NK-92 (cell line): ENCODE measurements at regions not wholly inside any gene's neighbourhood (a gene's known extent, or its start where the extent isn't known, plus 50 kb on each side); places are given as distances from the start of the nearest gene placed in this dataset.
A peak's percentile ranks its signal among the peaks of the same experiment; 100 is the strongest.
"Not testable (repeated sequence)": the region's sequence is repeated elsewhere in the genome, so short reads cannot be mapped to it uniquely, and the experiment has no call there.

ENCODE experiments used
- DNase-seq: peaks from one replicate; lab custom pipeline; 2025; ENCODE audit not compliant: unreplicated experiment; lab: John Stamatoyannopoulos, UW

DNA sequence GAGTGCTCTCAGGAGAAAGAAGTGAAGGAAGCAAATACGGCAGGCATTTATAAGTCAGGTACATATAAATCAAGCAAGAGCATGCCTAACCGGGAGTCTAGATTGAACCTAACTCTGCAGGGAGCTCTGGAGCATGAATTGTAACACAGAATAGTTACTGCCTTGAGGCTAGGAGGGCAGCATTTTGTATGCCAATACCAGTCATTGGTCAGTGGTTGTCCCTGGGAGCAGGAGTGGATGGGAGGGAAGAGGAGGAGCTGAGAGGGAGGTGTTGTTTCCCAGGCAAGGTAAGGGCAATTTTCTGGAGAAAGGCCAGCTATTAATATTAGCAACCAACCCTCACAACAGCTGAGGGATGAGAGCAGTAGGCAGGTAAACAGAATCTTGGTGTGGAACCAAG is 224.7 kb upstream of the DCAF8L1 start:
- DNase-seq, result peak; percentile 1

GRCh38 chrX:28205126-28205525 is 223.9 kb upstream of the DCAF8L1 start:
- DNase-seq, result no peak

DNA sequence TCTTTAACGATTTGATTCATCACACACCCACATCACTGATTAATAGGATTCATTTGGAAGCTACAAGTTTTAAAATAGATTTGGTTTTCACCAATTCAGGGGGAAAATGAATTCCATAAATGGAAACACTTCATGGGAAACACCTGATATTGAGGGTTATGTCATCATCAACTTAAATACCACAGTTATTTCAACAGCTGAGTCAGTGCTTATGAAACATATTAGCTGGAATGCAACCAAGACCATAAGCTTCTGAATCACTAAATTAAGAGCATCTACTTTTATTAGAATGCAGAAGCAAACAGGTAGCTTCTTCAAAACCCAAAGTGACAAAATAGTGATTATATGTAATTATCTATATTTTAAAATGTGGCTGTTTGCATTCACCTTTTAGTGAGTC is 207.8 kb upstream of the DCAF8L1 start:
- no peak for DNase-seq

DNA sequence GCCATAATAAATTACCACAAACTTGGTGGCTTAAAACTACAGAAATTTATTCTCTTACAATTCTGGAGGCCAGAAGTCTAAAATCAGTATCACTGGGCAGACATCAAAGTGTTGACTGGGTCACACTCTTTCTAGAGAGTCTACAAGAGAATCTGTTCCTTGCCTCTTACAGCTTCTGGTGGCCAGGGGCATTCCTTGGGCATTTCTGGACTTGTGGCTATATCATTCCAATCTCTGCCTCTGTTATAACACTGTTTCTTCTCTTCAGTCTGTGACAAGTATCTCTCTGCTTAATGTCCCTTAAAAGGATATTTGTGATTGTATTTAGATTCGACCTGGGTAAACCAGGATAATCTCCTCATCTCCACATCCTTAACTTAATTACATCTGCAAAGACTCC is 207.3 kb upstream of the DCAF8L1 start:
- no peak for DNase-seq

DNA sequence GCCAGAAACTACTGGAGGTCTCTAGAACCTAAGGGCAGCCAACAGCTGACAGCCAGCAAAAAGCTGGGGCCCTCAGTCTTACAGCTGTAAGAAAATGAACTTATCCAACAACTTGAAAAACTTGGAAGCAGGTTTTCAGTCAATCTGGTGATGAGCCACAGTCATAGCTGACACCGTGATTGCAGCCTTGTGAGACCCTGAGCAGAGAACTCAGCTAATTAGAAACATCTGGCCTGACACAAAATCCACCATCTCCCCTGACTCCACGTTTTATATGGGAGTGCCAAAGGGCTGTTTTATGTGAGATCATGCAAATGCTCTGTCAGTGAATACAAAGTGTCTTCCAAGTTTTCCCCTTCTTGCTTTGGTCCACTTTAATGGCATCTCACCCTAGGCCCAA is 198.8 kb upstream of the DCAF8L1 start:
- no peak for DNase-seq

DNA sequence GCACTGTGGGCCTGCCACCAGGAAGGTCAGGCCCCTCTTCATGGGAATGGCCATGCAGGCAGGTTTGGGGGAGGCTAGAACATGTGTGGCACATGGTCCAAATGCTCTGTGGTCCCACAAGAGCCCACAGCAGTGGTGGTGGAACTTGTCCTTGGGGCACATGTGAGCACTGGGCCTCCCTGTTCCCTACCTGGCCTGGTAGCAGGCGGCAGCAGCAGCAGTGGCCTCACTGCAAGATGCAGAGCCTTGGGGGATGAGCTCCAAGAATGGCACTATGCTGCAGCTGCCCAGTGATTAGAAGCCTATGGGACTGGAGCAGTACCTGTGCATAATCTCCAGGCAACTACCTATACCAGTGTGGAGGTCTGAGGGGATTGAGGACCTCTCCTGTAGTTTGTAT is 197.0 kb upstream of the DCAF8L1 start:
- no peak for DNase-seq

- no peak for DNase-seq
Measured at GRCh38 chrX:28177202-28177601, 196.0 kb upstream of the DCAF8L1 start.

DNA sequence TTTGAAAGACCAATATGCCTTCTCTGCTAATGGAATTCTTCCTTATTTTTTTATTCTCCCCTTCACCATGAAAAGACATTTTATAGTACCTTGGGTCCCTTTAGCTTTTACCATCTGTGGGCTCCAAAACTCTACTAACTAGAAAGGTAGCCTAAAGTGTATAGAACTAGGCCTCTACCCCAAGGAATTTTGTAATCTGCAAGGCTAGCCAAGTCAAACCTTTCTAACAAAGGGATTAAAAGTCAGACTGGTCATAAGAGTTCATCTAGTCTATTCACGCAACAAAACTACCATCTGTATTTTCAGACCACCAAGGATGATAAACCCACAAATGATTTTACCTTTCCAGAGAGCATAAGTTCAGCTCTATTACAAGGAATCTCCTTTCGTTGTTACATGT is 189.5 kb upstream of the DCAF8L1 start:
- DNase-seq, result no peak

- DNase-seq, result no peak
Measured at GRCh38 chrX:28158019-28158777, 176.9 kb upstream of the DCAF8L1 start.

DNA sequence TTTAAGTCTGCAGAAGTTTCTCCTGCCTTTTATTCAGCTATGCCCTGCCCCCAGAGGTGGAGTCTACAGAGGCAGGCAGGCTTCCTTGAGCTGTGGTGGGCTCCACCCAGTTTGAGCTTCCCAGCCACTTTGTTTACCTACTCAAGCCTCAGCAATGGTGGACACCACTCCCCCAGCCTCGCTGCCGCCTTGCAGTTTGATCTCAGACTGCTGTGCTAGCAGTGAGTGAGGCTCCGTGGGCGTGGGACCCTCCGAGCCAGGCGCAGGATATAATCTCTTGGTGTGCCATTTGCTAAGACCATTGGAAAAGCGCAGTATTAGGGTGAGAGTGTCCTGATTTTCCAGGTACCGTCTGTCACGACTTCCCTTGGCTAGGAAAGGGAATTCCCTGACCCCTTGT is 171.0 kb upstream of the DCAF8L1 start:
- not testable (repeated sequence) for DNase-seq

- no peak for DNase-seq
Measured at GRCh38 chrX:28135378-28136047, 154.3 kb upstream of the DCAF8L1 start.

DNA sequence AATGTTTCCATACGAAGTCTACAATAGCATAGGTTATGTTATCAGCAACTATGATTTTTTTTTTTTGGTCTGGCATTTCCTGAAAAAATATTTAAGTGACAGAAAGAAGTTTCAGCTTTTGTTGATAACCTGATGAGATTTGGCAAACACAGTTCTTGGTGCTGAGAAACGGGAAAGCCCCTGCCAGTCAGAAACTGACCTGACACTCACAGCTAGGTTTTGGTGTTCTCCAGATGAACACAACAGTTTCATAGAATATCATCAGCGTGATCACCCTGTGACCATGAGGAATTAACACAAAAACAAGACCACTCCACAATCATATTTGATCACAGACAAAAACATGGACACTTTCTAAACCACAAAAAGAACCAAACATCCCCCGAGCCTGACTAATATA is 152.5 kb upstream of the DCAF8L1 start:
- no peak for DNase-seq

DNA sequence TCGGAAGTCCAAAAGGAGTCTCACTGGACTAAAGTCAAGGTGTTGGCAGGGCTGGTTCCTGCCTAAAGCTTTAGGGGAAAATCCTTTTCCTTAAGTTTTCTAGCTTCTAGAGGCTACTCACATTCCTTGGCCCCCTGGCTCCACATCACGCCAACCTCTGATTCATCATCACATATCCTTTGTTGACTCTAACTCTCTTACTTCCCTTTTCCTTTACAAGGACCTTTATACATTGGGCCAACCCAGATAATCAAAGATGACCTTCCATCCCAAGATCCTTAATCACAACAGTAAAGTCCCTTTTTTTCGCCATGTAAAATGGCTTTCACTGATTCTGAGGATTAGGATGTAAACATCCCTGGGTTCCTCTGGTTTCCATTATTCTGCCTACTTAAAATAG is 146.4 kb upstream of the DCAF8L1 start:
- DNase-seq, result no peak

DNA sequence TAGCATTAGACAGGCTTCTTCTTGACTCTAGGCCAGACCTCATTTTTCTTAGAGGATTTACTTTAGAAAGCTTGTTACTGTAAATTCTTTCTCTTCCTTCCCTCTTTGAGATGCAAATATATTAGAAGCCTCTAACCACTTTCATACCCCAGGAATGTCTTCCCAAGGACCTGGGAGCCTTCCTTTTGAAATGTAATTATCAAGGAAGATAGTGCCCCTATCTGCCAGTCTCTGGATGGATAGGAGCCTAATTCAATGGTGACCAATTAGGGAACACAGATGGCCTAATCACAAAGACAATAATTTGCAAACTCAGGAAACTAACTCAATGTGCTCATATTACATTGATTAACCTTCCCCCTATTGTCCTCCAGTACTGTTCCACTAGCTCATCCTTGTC is 145.6 kb upstream of the DCAF8L1 start:
- DNase-seq, result no peak

DNA sequence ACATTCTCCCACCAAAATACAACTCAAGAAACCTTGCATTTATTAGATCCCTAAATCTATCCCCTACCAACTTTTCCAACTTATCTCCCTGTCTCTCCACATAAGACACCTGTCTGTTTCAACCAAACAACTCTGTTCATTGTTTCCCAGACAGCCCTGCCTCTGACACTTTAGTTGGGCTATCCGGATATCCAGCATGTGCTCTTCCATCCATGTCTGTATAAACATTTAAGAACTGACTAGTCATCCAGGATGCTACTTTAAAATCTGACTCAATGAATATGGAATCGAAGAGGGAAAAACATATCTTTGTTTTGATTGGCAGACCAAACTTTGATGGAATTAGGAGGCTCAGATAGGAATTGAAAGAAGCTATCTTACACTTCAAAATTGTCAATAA is 143.2 kb upstream of the DCAF8L1 start:
- DNase-seq, result no peak

- not testable (repeated sequence) for DNase-seq
Measured at GRCh38 chrX:28120580-28121245, 139.5 kb upstream of the DCAF8L1 start.

- DNase-seq, result no peak
Measured at GRCh38 chrX:28120072-28120471, 138.8 kb upstream of the DCAF8L1 start.

GRCh38 chrX:28108186-28108945 is 127.1 kb upstream of the DCAF8L1 start:
- no peak for DNase-seq

DNA sequence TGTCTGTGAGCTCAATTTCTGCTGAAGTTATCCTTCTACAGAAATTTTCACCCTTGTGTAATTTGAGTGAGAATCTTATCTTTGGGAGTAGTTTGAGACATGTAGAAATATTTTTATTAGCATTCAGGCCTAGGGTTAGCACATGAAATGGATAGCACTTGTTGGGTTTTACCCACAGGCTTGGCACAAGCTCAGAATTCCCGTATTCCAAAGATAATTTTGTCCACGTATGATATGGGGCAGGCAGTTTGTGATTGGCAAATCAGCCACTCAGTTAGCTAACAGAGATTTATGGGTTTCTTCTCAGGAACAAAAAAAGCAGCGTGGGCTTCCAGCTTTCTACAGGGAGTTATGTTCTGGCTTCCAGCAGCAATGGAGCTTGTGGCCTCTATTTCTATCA is 117.9 kb upstream of the DCAF8L1 start:
- DNase-seq, result no peak

- no peak for DNase-seq
Measured at GRCh38 chrX:28085653-28086052, 104.4 kb upstream of the DCAF8L1 start.

DNA sequence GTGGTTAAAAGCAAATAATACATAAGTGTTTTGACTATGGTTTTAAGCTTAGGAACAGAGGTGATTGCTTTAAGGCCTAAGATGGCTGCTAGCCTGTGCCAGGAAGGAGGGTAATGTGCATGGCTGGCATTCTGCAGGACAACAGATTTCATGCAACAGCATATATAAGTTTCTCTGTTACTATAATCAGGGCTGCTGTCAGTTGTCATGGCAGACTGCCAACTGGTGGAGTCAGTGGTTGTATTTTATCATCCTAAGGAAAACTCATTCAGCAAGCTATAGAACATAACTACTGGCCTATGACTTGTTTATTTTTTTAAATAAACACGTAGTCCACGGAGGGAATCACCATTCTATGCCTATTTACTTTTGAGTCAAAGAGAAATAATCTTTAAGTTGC is 77.7 kb upstream of the DCAF8L1 start:
- no peak for DNase-seq
